SK-N-SH (cell line): ENCODE measurements at regions not wholly inside any gene's neighbourhood (a gene's known extent, or its start where the extent isn't known, plus 50 kb on each side); places are given as distances from the start of the nearest gene placed in this dataset.

Source experiments
- CTCF ChIP-seq: fragments of 200-600 bp; sonication (generic); IDR thresholded peaks from 2 replicates; pipeline ENCODE4 v1.6.1; 2017; ENCODE audit warnings: antibody characterized with exemption, mild to moderate bottlenecking, moderate library complexity
- EP300 ChIP-seq, 2 experiments: IDR thresholded peaks; 2 replicates each; pipeline versions ENCODE4 v1.4.0 to v1.6.1; 2012; ENCODE audit warnings: borderline replicate concordance in 1 of 2, low read depth in 1 of 2, low read length in 1 of 2
- MXI1 ChIP-seq: IDR thresholded peaks from 2 replicates; pipeline ENCODE4 v1.6.1; 2012; ENCODE audit warnings: mild to moderate bottlenecking, low read depth, low read length, improper control_type of control experiment
- NFIC ChIP-seq: IDR thresholded peaks from 2 replicates; pipeline ENCODE4 v1.4.0; 2012; ENCODE audit warnings: borderline replicate concordance
- POLR2AphosphoS5 ChIP-seq: IDR thresholded peaks from 2 replicates; pipeline ENCODE4 v1.6.1; 2012; ENCODE audit warnings: low read depth, low read length
- RFX5 ChIP-seq: IDR thresholded peaks from 2 replicates; pipeline ENCODE4 v1.6.1; 2012; ENCODE audit warnings: mild to moderate bottlenecking, improper control_type of control experiment, low read length
- SIN3A ChIP-seq: IDR thresholded peaks from 2 replicates; pipeline ENCODE4 v1.6.1; 2012; ENCODE audit warnings: low read depth, mild to moderate bottlenecking, low read length, moderate library complexity, borderline replicate concordance
- TAF1 ChIP-seq: IDR thresholded peaks from 2 replicates; pipeline ENCODE4 v1.6.1; 2012; ENCODE audit warnings: low read depth, mild to moderate bottlenecking, low read length, moderate library complexity, borderline replicate concordance
- TCF12 ChIP-seq: IDR thresholded peaks from 2 replicates; pipeline ENCODE4 v1.4.0; 2012
- TF ChIP-seq, protein P1 (sequence below): IDR thresholded peaks from 2 replicates; pipeline ENCODE4 v1.6.1; 2012; ENCODE audit warnings: mild to moderate bottlenecking, low read depth, low read length, moderate library complexity

GRCh38 chr6:129957941-129958898, 60.2 kb upstream of the L3MBTL3 start:
- TF ChIP-seq MXI1 = no peak
- no peak for TF ChIP-seq RFX5
- TF ChIP-seq CTCF = no peak
- no peak for TF ChIP-seq TAF1
- no peak for TF ChIP-seq TCF12
- TF ChIP-seq POLR2AphosphoS5 = no peak
- TF ChIP-seq EP300 (IDR thresholded peaks at IDR 0.05; ENCODE audit: borderline replicate concordance in 1 of 2, low read depth in 1 of 2, low read length in 1 of 2) = no peak
- no peak for TF ChIP-seq NFIC
- no peak for TF ChIP-seq SIN3A
- TF ChIP-seq, protein P1, sequence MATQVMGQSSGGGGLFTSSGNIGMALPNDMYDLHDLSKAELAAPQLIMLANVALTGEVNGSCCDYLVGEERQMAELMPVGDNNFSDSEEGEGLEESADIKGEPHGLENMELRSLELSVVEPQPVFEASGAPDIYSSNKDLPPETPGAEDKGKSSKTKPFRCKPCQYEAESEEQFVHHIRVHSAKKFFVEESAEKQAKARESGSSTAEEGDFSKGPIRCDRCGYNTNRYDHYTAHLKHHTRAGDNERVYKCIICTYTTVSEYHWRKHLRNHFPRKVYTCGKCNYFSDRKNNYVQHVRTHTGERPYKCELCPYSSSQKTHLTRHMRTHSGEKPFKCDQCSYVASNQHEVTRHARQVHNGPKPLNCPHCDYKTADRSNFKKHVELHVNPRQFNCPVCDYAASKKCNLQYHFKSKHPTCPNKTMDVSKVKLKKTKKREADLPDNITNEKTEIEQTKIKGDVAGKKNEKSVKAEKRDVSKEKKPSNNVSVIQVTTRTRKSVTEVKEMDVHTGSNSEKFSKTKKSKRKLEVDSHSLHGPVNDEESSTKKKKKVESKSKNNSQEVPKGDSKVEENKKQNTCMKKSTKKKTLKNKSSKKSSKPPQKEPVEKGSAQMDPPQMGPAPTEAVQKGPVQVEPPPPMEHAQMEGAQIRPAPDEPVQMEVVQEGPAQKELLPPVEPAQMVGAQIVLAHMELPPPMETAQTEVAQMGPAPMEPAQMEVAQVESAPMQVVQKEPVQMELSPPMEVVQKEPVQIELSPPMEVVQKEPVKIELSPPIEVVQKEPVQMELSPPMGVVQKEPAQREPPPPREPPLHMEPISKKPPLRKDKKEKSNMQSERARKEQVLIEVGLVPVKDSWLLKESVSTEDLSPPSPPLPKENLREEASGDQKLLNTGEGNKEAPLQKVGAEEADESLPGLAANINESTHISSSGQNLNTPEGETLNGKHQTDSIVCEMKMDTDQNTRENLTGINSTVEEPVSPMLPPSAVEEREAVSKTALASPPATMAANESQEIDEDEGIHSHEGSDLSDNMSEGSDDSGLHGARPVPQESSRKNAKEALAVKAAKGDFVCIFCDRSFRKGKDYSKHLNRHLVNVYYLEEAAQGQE = no peak
